ENCODE measurements at regions not wholly inside any gene's neighbourhood (a gene's known extent, or its start where the extent isn't known, plus 50 kb on each side); places are given as distances from the start of the nearest gene placed in this dataset.

DNA sequence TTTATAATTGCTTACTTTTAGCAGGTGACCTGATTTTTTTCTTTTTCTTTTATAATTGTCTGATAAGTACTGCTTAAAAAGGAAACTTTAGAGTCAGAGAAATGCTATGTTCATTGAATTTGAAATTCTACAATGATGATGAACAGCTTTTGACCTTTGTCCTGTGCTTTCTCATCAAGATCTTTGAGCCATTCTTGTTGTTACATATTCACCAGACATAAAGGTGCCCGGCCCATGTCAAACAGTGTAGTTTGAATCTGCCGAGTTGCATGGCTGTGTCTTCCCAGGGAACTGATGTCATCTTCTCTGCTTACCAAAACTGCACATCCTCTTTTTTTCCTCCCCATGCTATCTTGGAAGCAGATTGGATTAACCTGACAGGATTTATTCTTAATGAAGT lies 163.6 kb downstream of the LRRC70 start:
- TF ChIP-seq CBFB (CRISPR knock-in tag; IDR thresholded peaks at IDR 0.05; ENCODE audit: low read depth) (no peak), PRRX2 (CRISPR knock-in tag; IDR thresholded peaks at IDR 0.05) (no peak), GTF2I (CRISPR knock-in tag; conservative IDR thresholded peaks at IDR 0.05) (no peak)
- TF ChIP-seq, protein P1, sequence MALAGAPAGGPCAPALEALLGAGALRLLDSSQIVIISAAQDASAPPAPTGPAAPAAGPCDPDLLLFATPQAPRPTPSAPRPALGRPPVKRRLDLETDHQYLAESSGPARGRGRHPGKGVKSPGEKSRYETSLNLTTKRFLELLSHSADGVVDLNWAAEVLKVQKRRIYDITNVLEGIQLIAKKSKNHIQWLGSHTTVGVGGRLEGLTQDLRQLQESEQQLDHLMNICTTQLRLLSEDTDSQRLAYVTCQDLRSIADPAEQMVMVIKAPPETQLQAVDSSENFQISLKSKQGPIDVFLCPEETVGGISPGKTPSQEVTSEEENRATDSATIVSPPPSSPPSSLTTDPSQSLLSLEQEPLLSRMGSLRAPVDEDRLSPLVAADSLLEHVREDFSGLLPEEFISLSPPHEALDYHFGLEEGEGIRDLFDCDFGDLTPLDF (CRISPR knock-in tag; IDR thresholded peaks at IDR 0.05), result no peak
- TF ChIP-seq, protein P2, sequence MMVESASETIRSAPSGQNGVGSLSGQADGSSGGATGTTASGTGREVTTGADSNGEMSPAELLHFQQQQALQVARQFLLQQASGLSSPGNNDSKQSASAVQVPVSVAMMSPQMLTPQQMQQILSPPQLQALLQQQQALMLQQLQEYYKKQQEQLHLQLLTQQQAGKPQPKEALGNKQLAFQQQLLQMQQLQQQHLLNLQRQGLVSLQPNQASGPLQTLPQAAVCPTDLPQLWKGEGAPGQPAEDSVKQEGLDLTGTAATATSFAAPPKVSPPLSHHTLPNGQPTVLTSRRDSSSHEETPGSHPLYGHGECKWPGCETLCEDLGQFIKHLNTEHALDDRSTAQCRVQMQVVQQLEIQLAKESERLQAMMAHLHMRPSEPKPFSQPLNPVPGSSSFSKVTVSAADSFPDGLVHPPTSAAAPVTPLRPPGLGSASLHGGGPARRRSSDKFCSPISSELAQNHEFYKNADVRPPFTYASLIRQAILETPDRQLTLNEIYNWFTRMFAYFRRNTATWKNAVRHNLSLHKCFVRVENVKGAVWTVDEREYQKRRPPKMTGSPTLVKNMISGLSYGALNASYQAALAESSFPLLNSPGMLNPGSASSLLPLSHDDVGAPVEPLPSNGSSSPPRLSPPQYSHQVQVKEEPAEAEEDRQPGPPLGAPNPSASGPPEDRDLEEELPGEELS (CRISPR knock-in tag; IDR thresholded peaks at IDR 0.05), result no peak
- TF ChIP-seq, protein P3, sequence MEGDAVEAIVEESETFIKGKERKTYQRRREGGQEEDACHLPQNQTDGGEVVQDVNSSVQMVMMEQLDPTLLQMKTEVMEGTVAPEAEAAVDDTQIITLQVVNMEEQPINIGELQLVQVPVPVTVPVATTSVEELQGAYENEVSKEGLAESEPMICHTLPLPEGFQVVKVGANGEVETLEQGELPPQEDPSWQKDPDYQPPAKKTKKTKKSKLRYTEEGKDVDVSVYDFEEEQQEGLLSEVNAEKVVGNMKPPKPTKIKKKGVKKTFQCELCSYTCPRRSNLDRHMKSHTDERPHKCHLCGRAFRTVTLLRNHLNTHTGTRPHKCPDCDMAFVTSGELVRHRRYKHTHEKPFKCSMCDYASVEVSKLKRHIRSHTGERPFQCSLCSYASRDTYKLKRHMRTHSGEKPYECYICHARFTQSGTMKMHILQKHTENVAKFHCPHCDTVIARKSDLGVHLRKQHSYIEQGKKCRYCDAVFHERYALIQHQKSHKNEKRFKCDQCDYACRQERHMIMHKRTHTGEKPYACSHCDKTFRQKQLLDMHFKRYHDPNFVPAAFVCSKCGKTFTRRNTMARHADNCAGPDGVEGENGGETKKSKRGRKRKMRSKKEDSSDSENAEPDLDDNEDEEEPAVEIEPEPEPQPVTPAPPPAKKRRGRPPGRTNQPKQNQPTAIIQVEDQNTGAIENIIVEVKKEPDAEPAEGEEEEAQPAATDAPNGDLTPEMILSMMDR (IDR thresholded peaks at IDR 0.05), result no peak
